ENCODE measurements at regions not wholly inside any gene's neighbourhood (a gene's known extent, or its start where the extent isn't known, plus 50 kb on each side); places are given as distances from the start of the nearest gene placed in this dataset.

DNA sequence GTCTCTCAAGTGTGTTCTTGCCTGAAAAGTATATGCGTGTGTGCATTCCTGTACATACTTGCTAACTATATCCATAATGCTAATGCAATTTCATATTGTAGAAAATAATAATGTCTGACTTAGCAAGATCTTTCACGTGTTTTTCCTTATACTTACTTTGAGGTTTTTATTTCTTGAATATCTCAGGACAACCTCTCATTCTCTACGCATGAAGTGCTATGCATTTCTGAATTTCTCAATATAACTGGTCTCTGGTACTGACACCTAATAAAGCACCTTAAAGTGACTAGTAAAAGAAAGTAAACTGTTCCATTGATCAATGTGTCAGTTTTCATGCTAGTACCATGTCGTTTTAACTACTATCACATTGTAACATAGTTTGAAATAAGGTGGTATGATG is 589.9 kb upstream of the ADGRB3 start:
- ChIA-PET POLR2A (ENCODE audit: unreplicated experiment) (no interaction called here), CTCF (no interaction called here)
- H3K9me2 ChIP-seq (ENCODE audit: insufficient read depth), result no peaks in the 10 kb centered on the region
- H3K27ac ChIP-seq, result no peak overlapping the region
- TF ChIP-seq EZH2 (IDR thresholded peaks at IDR 0.05; ENCODE audit: low read depth), result no peak
- TF ChIP-seq, protein P1, sequence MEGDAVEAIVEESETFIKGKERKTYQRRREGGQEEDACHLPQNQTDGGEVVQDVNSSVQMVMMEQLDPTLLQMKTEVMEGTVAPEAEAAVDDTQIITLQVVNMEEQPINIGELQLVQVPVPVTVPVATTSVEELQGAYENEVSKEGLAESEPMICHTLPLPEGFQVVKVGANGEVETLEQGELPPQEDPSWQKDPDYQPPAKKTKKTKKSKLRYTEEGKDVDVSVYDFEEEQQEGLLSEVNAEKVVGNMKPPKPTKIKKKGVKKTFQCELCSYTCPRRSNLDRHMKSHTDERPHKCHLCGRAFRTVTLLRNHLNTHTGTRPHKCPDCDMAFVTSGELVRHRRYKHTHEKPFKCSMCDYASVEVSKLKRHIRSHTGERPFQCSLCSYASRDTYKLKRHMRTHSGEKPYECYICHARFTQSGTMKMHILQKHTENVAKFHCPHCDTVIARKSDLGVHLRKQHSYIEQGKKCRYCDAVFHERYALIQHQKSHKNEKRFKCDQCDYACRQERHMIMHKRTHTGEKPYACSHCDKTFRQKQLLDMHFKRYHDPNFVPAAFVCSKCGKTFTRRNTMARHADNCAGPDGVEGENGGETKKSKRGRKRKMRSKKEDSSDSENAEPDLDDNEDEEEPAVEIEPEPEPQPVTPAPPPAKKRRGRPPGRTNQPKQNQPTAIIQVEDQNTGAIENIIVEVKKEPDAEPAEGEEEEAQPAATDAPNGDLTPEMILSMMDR (conservative IDR thresholded peaks at IDR 0.05), result no peak
- no peaks in the 10 kb centered on the region for H3K4me1 ChIP-seq (replicated peaks; ENCODE audit: insufficient read depth)
- H3K4me2 ChIP-seq, result no peak overlapping the region
- no peak overlapping the region for H3K4me3 ChIP-seq
- H3K27me3 ChIP-seq (ENCODE audit: insufficient read depth, low read depth), result no peaks in the 10 kb centered on the region
- intact Hi-C loops (cut with micrococcal nuclease; ENCODE audit: unreplicated experiment), result no loop called here
- no peak for DNase-seq
- H3F3A ChIP-seq (ENCODE audit: insufficient read depth, low read depth), result no peaks in the 10 kb centered on the region
- H4K20me1 ChIP-seq (ENCODE audit: insufficient read depth), result no peaks in the 10 kb centered on the region
- H3K36me3 ChIP-seq (ENCODE audit: low read depth), result no peaks in the 10 kb centered on the region
- no TSS peak for BruUV-seq (replicated peaks)
- no peaks in the 10 kb centered on the region for H3K9me3 ChIP-seq (ENCODE audit: insufficient read depth, low read depth)
- no peaks in the 10 kb centered on the region for H3K79me2 ChIP-seq (ENCODE audit: low read depth)
- H2AFZ ChIP-seq, result no peak overlapping the region

DNA sequence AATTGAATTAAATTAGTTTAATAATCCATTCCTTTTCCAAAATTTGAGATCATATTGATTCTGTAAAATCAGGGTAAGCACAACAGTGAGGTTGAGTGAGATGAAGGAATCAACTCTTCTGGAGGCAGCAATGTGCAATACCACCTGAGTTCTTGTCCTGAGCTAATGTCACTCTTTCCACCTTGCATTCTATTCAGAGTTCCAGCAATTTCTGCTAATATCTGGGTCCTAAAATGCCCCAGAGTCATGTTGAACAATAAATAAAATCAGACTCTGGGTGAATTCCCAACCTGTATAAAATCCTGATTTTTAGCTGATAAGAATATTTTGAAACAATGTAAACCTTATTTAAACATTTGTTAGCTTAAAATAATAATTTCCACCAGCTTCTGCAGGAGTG is 590.8 kb upstream of the ADGRB3 start:
- Histone ChIP-seq H3K27ac (no peak overlapping the region), H3K79me2 (ENCODE audit: low read depth) (no peaks in the 10 kb centered on the region), H4K20me1 (ENCODE audit: insufficient read depth) (no peaks in the 10 kb centered on the region), H3F3A (ENCODE audit: insufficient read depth, low read depth) (no peaks in the 10 kb centered on the region), H3K4me1 (replicated peaks; ENCODE audit: insufficient read depth) (no peaks in the 10 kb centered on the region), H3K9me2 (ENCODE audit: insufficient read depth) (no peaks in the 10 kb centered on the region), H3K27me3 (ENCODE audit: insufficient read depth, low read depth) (no peaks in the 10 kb centered on the region), H3K4me3 (no peak overlapping the region), H2AFZ (no peak overlapping the region), H3K9me3 (ENCODE audit: insufficient read depth, low read depth) (no peaks in the 10 kb centered on the region), H3K36me3 (ENCODE audit: low read depth) (no peaks in the 10 kb centered on the region), H3K4me2 (no peak overlapping the region)
- no peak for TF ChIP-seq EZH2 (IDR thresholded peaks at IDR 0.05; ENCODE audit: low read depth)
- TF ChIP-seq, protein P1 (conservative IDR thresholded peaks at IDR 0.05), result no peak
- BruUV-seq (replicated peaks), result no TSS peak
- ChIA-PET POLR2A (ENCODE audit: unreplicated experiment) (no interaction called here), CTCF (no interaction called here)
- intact Hi-C loops (cut with micrococcal nuclease; ENCODE audit: unreplicated experiment), result no loop called here
- DNase-seq, result no peak

DNA sequence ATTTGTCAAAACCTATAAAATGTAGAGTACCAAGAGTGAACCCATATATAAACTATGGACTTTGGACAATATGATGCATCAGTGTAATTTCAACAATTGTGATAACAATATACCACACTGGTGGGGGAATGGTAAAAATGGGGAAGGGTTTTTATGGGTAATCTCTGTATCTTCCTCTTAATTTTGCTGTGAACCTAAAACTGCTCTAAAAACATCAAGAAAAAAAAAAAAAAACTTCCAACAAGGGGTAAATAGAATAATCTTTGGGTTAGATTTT is 592.0 kb upstream of the ADGRB3 start:
- no peaks in the 10 kb centered on the region for H3K36me3 ChIP-seq (ENCODE audit: low read depth)
- no peaks in the 10 kb centered on the region for H3K9me3 ChIP-seq (ENCODE audit: insufficient read depth, low read depth)
- ChIA-PET CTCF (no interaction called here), POLR2A (ENCODE audit: unreplicated experiment) (no interaction called here)
- BruUV-seq (replicated peaks), result no TSS peak
- no peaks in the 10 kb centered on the region for H4K20me1 ChIP-seq (ENCODE audit: insufficient read depth)
- no peaks in the 10 kb centered on the region for H3K4me1 ChIP-seq (replicated peaks; ENCODE audit: insufficient read depth)
- H3K4me2 ChIP-seq, result no peak overlapping the region
- no peak for DNase-seq
- no peak for TF ChIP-seq EZH2 (IDR thresholded peaks at IDR 0.05; ENCODE audit: low read depth)
- TF ChIP-seq, protein P1 (conservative IDR thresholded peaks at IDR 0.05), result no peak
- no peaks in the 10 kb centered on the region for H3K79me2 ChIP-seq (ENCODE audit: low read depth)
- H3K27me3 ChIP-seq (ENCODE audit: insufficient read depth, low read depth), result no peaks in the 10 kb centered on the region
- H3K9me2 ChIP-seq (ENCODE audit: insufficient read depth), result no peaks in the 10 kb centered on the region
- no peak overlapping the region for H3K4me3 ChIP-seq
- H3F3A ChIP-seq (ENCODE audit: insufficient read depth, low read depth), result no peaks in the 10 kb centered on the region
- no peak overlapping the region for H3K27ac ChIP-seq
- intact Hi-C loops (cut with micrococcal nuclease; ENCODE audit: unreplicated experiment), result no loop called here
- no peak overlapping the region for H2AFZ ChIP-seq

Measured in PC-9 (cell line).